Neural progenitor cell (in vitro differentiated cells): ENCODE measurements at regions not wholly inside any gene's neighbourhood (a gene's known extent, or its start where the extent isn't known, plus 50 kb on each side); places are given as distances from the start of the nearest gene placed in this dataset.

ENCODE experiments used
- DNase-seq: peaks from one replicate; pipeline ENCODE4 v3.0.0-alpha.2; 2016; ENCODE audit warnings: low spot score
- H2AFZ ChIP-seq: fragments of 200-600 bp; sonication (generic); replicated peaks from 2 replicates; pipeline ENCODE4 v1.6.1; 2016; ENCODE audit warnings: antibody characterized with exemption
- H3F3A ChIP-seq: fragments of 200-600 bp; sonication (generic); 2 replicates; pipeline ENCODE4 v1.6.1; 2016; ENCODE audit warnings: antibody characterized with exemption, low read depth
- H3K27ac ChIP-seq: fragments of 200-600 bp; sonication (generic); 2 replicates; pipeline ENCODE4 v1.5.1; 2016; ENCODE audit warnings: mild to moderate bottlenecking
- H3K27me3 ChIP-seq: fragments of 200-600 bp; sonication (generic); 2 replicates; pipeline ENCODE4 v1.6.1; 2016; ENCODE audit warnings: mild to moderate bottlenecking, moderate library complexity
- H3K36me3 ChIP-seq: fragments of 200-600 bp; sonication (generic); 2 replicates; pipeline ENCODE4 v1.5.1; 2016
- H3K4me1 ChIP-seq: fragments of 200-600 bp; sonication (generic); 2 replicates; pipeline ENCODE4 v1.6.1; 2016; ENCODE audit warnings: mixed run types
- H3K4me2 ChIP-seq: fragments of 200-600 bp; sonication (generic); 2 replicates; pipeline ENCODE4 v1.6.1; 2016
- H3K4me3 ChIP-seq: fragments of 200-600 bp; sonication (generic); 2 replicates; pipeline ENCODE4 v1.5.1; 2016
- H3K79me2 ChIP-seq: fragments of 200-600 bp; sonication (generic); 2 replicates; pipeline ENCODE4 v1.6.1; 2016; ENCODE audit warnings: low read depth
- H3K9ac ChIP-seq: fragments of 200-600 bp; sonication (generic); 2 replicates; pipeline ENCODE4 v1.6.1; 2016
- H3K9me3 ChIP-seq: fragments of 200-600 bp; sonication (generic); 2 replicates; pipeline ENCODE4 v1.5.1; 2016; ENCODE audit warnings: low read depth
- H4K20me1 ChIP-seq: fragments of 200-600 bp; sonication (generic); 2 replicates; pipeline ENCODE4 v1.6.1; 2016; ENCODE audit warnings: low read depth
- H3K27ac Mint-ChIP-seq: 3 replicates; pipeline ENCODE4 v1.8.0; 2021; ENCODE audit warnings: mixed read lengths
- H3K27me3 Mint-ChIP-seq: 2 replicates; pipeline ENCODE4 v1.8.0; 2022; ENCODE audit warnings: low read depth, mild to moderate bottlenecking, inconsistent platforms, moderate library complexity, mixed read lengths; ENCODE audit not compliant: insufficient read depth
- H3K36me3 Mint-ChIP-seq: 3 replicates; pipeline ENCODE4 v1.8.0; 2021; ENCODE audit warnings: mixed read lengths
- H3K4me1 Mint-ChIP-seq: 3 replicates; pipeline ENCODE4 v1.8.0; 2021; ENCODE audit warnings: mixed read lengths
- H3K4me3 Mint-ChIP-seq: 3 replicates; pipeline ENCODE4 v1.8.0; 2021; ENCODE audit warnings: mild to moderate bottlenecking, moderate library complexity, mixed read lengths
- H3K9me3 Mint-ChIP-seq: 3 replicates; pipeline ENCODE4 v1.8.0; 2020; ENCODE audit warnings: mixed read lengths
- EZH2 ChIP-seq: fragments of 200-600 bp; sonication (generic); IDR thresholded peaks from 2 replicates; pipeline ENCODE4 v1.6.1; 2017; ENCODE audit warnings: antibody characterized with exemption, mild to moderate bottlenecking, moderate library complexity
- EZH2phosphoT487 ChIP-seq: fragments of 200-600 bp; sonication (generic); IDR thresholded peaks from 2 replicates; pipeline ENCODE4 v1.6.1; 2017; ENCODE audit warnings: antibody characterized with exemption
- TF ChIP-seq, protein P1 (sequence below): fragments of 200-600 bp; sonication (generic); IDR thresholded peaks from 2 replicates; pipeline ENCODE4 v1.5.1; 2017; ENCODE audit warnings: antibody characterized with exemption, mild to moderate bottlenecking

DNA sequence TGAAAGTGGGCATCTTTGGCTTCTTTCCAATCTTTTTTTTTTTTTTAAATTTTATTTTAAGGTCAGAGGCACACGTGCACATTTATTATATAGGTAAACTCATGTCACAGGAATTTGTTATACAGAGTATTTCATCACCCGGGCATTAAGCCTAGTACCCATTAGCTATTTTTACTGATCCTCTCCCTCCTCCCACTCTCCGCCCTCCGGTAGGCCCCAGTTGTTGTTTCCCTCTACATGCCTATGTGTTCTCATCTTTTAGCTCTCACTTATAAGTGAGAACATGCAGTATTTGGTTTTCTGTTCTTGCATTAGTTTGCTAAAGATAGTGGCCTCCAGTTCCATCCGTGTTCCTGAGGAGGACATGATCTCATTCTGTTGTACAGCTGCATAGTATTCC lies 108.5 kb downstream of the CYB561 start:
- Mint-ChIP-seq H3K4me1 (peaks cover 3% of the 10 kb centered on the region), H3K9me3 (no peaks in the 10 kb centered on the region), H3K27me3 (no peaks in the 10 kb centered on the region), H3K4me3 (no peak overlapping the region), H3K27ac (no peak overlapping the region), H3K36me3 (peaks cover 25% of the 10 kb centered on the region)
- no peak for DNase-seq
- no peaks in the 10 kb centered on the region for H3K27me3 ChIP-seq
- no peaks in the 10 kb centered on the region for H3K79me2 ChIP-seq
- no peaks in the 10 kb centered on the region for H3K36me3 ChIP-seq
- no peak overlapping the region for H3K27ac ChIP-seq
- H3K4me3 ChIP-seq, result no peak overlapping the region
- no peak for TF ChIP-seq EZH2phosphoT487
- TF ChIP-seq EZH2, result no peak
- TF ChIP-seq, protein P1, sequence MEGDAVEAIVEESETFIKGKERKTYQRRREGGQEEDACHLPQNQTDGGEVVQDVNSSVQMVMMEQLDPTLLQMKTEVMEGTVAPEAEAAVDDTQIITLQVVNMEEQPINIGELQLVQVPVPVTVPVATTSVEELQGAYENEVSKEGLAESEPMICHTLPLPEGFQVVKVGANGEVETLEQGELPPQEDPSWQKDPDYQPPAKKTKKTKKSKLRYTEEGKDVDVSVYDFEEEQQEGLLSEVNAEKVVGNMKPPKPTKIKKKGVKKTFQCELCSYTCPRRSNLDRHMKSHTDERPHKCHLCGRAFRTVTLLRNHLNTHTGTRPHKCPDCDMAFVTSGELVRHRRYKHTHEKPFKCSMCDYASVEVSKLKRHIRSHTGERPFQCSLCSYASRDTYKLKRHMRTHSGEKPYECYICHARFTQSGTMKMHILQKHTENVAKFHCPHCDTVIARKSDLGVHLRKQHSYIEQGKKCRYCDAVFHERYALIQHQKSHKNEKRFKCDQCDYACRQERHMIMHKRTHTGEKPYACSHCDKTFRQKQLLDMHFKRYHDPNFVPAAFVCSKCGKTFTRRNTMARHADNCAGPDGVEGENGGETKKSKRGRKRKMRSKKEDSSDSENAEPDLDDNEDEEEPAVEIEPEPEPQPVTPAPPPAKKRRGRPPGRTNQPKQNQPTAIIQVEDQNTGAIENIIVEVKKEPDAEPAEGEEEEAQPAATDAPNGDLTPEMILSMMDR, result no peak
- no peaks in the 10 kb centered on the region for H3K9me3 ChIP-seq
- H2AFZ ChIP-seq, result no peak overlapping the region
- H3K9ac ChIP-seq, result no peak overlapping the region
- H3K4me2 ChIP-seq, result no peak overlapping the region
- no peaks in the 10 kb centered on the region for H3F3A ChIP-seq
- peaks cover 12% of the 10 kb centered on the region for H3K4me1 ChIP-seq
- no peaks in the 10 kb centered on the region for H4K20me1 ChIP-seq

DNA sequence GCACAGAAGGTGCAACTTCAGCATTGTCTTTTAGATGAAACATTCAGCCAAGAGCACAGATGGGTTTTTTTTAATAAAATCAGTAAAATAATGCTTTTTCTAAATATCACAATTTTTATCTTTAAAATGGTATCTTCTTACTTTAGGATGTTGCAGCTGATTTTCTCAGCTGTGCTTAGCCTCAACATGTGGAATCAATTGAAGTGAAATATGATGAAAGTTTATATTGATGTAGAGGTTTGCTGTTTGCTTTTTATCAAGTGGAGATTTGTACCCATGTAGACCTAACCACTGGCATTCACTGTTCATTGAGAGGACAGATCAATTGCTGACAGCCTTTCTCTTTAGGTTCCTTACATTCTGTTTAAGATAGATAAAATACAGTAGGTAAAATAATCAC lies 107.8 kb downstream of the CYB561 start:
- Histone ChIP-seq H3K9ac (no peak overlapping the region), H4K20me1 (no peaks in the 10 kb centered on the region), H3K79me2 (no peaks in the 10 kb centered on the region), H3K9me3 (no peaks in the 10 kb centered on the region), H3K4me2 (no peak overlapping the region), H3K4me1 (peaks cover 12% of the 10 kb centered on the region), H3K27me3 (no peaks in the 10 kb centered on the region), H3F3A (no peaks in the 10 kb centered on the region), H3K27ac (no peak overlapping the region), H2AFZ (no peak overlapping the region), H3K36me3 (no peaks in the 10 kb centered on the region), H3K4me3 (no peak overlapping the region)
- H3K27ac Mint-ChIP-seq, result no peak overlapping the region
- no peaks in the 10 kb centered on the region for H3K27me3 Mint-ChIP-seq
- no peak for DNase-seq
- TF ChIP-seq EZH2 (no peak), EZH2phosphoT487 (no peak)
- TF ChIP-seq, protein P1, result no peak
- H3K4me1 Mint-ChIP-seq, result peaks cover 3% of the 10 kb centered on the region
- peaks cover 28% of the 10 kb centered on the region for H3K36me3 Mint-ChIP-seq
- no peaks in the 10 kb centered on the region for H3K9me3 Mint-ChIP-seq
- H3K4me3 Mint-ChIP-seq, result no peak overlapping the region

DNA sequence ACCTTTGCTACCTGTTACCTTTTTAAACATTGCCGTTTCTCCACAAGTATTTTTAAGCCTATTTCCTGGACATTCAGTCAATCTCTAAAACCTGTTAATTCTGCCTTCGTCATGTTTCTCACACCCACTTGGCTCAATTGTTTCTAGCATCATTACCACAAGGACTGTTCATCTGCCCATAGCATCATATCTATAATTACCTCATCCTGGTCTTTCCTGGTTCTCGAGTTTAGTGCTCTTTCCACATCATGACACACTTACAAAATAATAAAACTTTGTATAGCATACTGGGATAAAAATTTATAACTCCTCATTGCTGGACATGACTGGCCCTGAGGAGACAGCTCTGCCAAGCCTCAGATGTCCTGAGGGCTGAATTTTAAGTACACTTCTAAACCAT lies 104.8 kb downstream of the CYB561 start:
- H3K9me3 ChIP-seq, result no peaks in the 10 kb centered on the region

More for the DNA sequence above, 104.8 kb downstream of the CYB561 start:
- no peaks in the 10 kb centered on the region for H3K27me3 Mint-ChIP-seq
- H3K9me3 Mint-ChIP-seq, result no peaks in the 10 kb centered on the region
- no peak overlapping the region for H2AFZ ChIP-seq
- peaks cover 12% of the 10 kb centered on the region for H3K4me1 ChIP-seq
- H3K4me3 ChIP-seq, result no peak overlapping the region
- H4K20me1 ChIP-seq, result no peaks in the 10 kb centered on the region
- no peak overlapping the region for H3K27ac Mint-ChIP-seq
- no peaks in the 10 kb centered on the region for H3K27me3 ChIP-seq
- TF ChIP-seq EZH2 (no peak), EZH2phosphoT487 (no peak)
- TF ChIP-seq, protein P1, result no peak
- H3K4me2 ChIP-seq, result no peak overlapping the region
- peaks cover 3% of the 10 kb centered on the region for H3K4me1 Mint-ChIP-seq
- DNase-seq, result no peak
- H3F3A ChIP-seq, result no peaks in the 10 kb centered on the region
- H3K36me3 ChIP-seq, result no peaks in the 10 kb centered on the region
- H3K9ac ChIP-seq, result no peak overlapping the region
- H3K79me2 ChIP-seq, result no peaks in the 10 kb centered on the region
- H3K27ac ChIP-seq, result no peak overlapping the region
- no peak overlapping the region for H3K4me3 Mint-ChIP-seq
- H3K36me3 Mint-ChIP-seq, result peaks cover 26% of the 10 kb centered on the region
